ENCODE measurements at regions not wholly inside any gene's neighbourhood (a gene's known extent, or its start where the extent isn't known, plus 50 kb on each side); places are given as distances from the start of the nearest gene placed in this dataset.
"Not testable (repeated sequence)": the region's sequence is repeated elsewhere in the genome, so short reads cannot be mapped to it uniquely, and the experiment has no call there.

DNA sequence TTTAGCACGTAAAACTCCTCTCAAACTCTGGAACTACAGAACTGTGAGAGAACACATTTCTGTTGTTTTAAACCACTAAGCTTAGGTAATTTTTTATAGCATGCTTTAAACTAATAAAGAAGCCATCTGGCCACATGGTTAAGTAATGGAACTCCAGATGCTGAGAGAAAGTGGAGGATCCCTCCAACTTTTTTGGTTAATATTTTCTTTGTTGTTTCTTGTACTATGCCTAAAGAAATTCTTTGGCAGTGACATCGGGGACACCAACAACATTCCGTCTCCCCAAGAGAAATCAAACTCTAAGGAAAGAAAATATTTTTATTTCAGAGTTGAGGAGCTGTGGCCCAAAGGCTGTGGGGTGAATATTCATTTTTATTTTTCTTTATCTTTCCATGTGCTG lies 734.8 kb upstream of the CDH9 start:
- no peak overlapping the region for H2AFZ ChIP-seq (ENCODE audit: low read length)
- no peaks in the 10 kb centered on the region for H3K4me1 ChIP-seq (ENCODE audit: control insufficient read depth, extremely low read depth, insufficient read depth, low read length)
- H3K4me3 ChIP-seq (replicated peaks in 1 of 4; ENCODE audit: control extremely low read depth in 1 of 4, insufficient read depth in 1 of 4, low read depth in 3 of 4, low read length in 4 of 4), result no peak overlapping the region
- no peak for DNase-seq (ENCODE audit: low read depth in 2 of 2)
- no peaks in the 10 kb centered on the region for H3K79me2 ChIP-seq (ENCODE audit: control insufficient read depth, insufficient read depth, low read length)
- H3K9ac ChIP-seq (ENCODE audit: insufficient read depth, low read length), result no peak overlapping the region
- H3K4me2 ChIP-seq (ENCODE audit: extremely low read depth, insufficient read depth, low read length), result no peak overlapping the region
- no peaks in the 10 kb centered on the region for H3K36me3 ChIP-seq (ENCODE audit: control insufficient read depth, insufficient read depth, low read length)
- TF ChIP-seq EZH2 (IDR thresholded peaks at IDR 0.05; ENCODE audit: low read length, missing control alignments) (no peak), CTCF (conservative IDR thresholded peaks at IDR 0.05 in 1 of 2, IDR thresholded peaks at IDR 0.05 in 1 of 2; ENCODE audit: low read depth in 1 of 2, low read length in 2 of 2) (no peak)
- H4K20me1 ChIP-seq (ENCODE audit: control insufficient read depth, extremely low read depth, insufficient read depth, low read length), result no peaks in the 10 kb centered on the region
- H3K27ac ChIP-seq (ENCODE audit: insufficient read depth, low read length), result no peak overlapping the region
- no peaks in the 10 kb centered on the region for H3K27me3 ChIP-seq (ENCODE audit: control insufficient read depth, insufficient read depth, low read length)
- no peaks in the 10 kb centered on the region for H3K9me3 ChIP-seq (ENCODE audit: control insufficient read depth, insufficient read depth, low read depth, low read length)

- Histone ChIP-seq H2AFZ (ENCODE audit: low read length) (no peak overlapping the region), H3K27ac (ENCODE audit: insufficient read depth, low read length) (no peak overlapping the region), H3K4me3 (replicated peaks in 1 of 4; ENCODE audit: control extremely low read depth in 1 of 4, insufficient read depth in 1 of 4, low read depth in 3 of 4, low read length in 4 of 4) (no peak overlapping the region), H3K27me3 (ENCODE audit: control insufficient read depth, insufficient read depth, low read length) (no peaks in the 10 kb centered on the region), H3K9me3 (ENCODE audit: control insufficient read depth, insufficient read depth, low read depth, low read length) (no peaks in the 10 kb centered on the region), H3K36me3 (ENCODE audit: control insufficient read depth, insufficient read depth, low read length) (no peaks in the 10 kb centered on the region), H4K20me1 (ENCODE audit: control insufficient read depth, extremely low read depth, insufficient read depth, low read length) (no peaks in the 10 kb centered on the region), H3K9ac (ENCODE audit: insufficient read depth, low read length) (no peak overlapping the region), H3K79me2 (ENCODE audit: control insufficient read depth, insufficient read depth, low read length) (no peaks in the 10 kb centered on the region), H3K4me2 (ENCODE audit: extremely low read depth, insufficient read depth, low read length) (no peak overlapping the region), H3K4me1 (ENCODE audit: control insufficient read depth, extremely low read depth, insufficient read depth, low read length) (no peaks in the 10 kb centered on the region)
- no peak for TF ChIP-seq EZH2 (IDR thresholded peaks at IDR 0.05; ENCODE audit: low read length, missing control alignments)
- no peak for TF ChIP-seq CTCF (conservative IDR thresholded peaks at IDR 0.05 in 1 of 2, IDR thresholded peaks at IDR 0.05 in 1 of 2; ENCODE audit: low read depth in 1 of 2, low read length in 2 of 2)
- no peak for DNase-seq (ENCODE audit: low read depth in 2 of 2)
Observed at GRCh38 chr5:27769748-27770402, 731.5 kb upstream of the CDH9 start.

DNA sequence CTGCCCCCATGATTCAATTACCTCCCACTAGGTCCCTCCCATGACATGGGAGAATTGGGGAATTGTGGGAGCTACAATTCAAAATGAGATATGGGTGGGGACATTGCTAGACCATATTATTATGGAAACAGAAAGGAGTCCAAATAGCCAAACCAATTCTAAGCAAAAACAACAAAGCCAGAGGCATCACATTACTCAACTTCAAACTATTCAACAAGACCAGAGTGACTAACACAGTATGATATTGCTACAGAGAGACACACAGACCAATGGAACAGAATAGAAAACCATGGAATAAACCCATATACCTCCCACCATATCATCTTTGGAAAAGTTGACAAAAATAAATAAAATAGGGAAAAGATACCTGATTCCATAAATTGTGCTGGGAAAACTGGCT lies 710.5 kb upstream of the CDH9 start:
- Histone ChIP-seq H3K4me1 (ENCODE audit: control insufficient read depth, extremely low read depth, insufficient read depth, low read length) (no peaks in the 10 kb centered on the region), H4K20me1 (ENCODE audit: control insufficient read depth, extremely low read depth, insufficient read depth, low read length) (no peaks in the 10 kb centered on the region), H3K27ac (ENCODE audit: insufficient read depth, low read length) (no peak overlapping the region), H3K27me3 (ENCODE audit: control insufficient read depth, insufficient read depth, low read length) (no peaks in the 10 kb centered on the region), H3K36me3 (ENCODE audit: control insufficient read depth, insufficient read depth, low read length) (no peaks in the 10 kb centered on the region), H2AFZ (ENCODE audit: low read length) (no peak overlapping the region), H3K9ac (ENCODE audit: insufficient read depth, low read length) (no peak overlapping the region), H3K4me2 (ENCODE audit: extremely low read depth, insufficient read depth, low read length) (no peak overlapping the region), H3K79me2 (ENCODE audit: control insufficient read depth, insufficient read depth, low read length) (no peaks in the 10 kb centered on the region), H3K9me3 (ENCODE audit: control insufficient read depth, insufficient read depth, low read depth, low read length) (no peaks in the 10 kb centered on the region), H3K4me3 (replicated peaks in 1 of 4; ENCODE audit: control extremely low read depth in 1 of 4, insufficient read depth in 1 of 4, low read depth in 3 of 4, low read length in 4 of 4) (no peak overlapping the region)
- no peak for TF ChIP-seq EZH2 (IDR thresholded peaks at IDR 0.05; ENCODE audit: low read length, missing control alignments)
- no peak for TF ChIP-seq CTCF (conservative IDR thresholded peaks at IDR 0.05 in 1 of 2, IDR thresholded peaks at IDR 0.05 in 1 of 2; ENCODE audit: low read depth in 1 of 2, low read length in 2 of 2)
- peak in 1 of 2 donors; percentile 3 for DNase-seq (ENCODE audit: low read depth in 2 of 2)

- H3K9me3 ChIP-seq (ENCODE audit: control insufficient read depth, insufficient read depth, low read depth, low read length); H4K20me1 ChIP-seq (ENCODE audit: control insufficient read depth, extremely low read depth, insufficient read depth, low read length); H3K9ac ChIP-seq (ENCODE audit: insufficient read depth, low read length); H3K27ac ChIP-seq (ENCODE audit: insufficient read depth, low read length); H3K4me3 ChIP-seq (replicated peaks in 1 of 4; ENCODE audit: control extremely low read depth in 1 of 4, insufficient read depth in 1 of 4, low read depth in 3 of 4, low read length in 4 of 4); H3K36me3 ChIP-seq (ENCODE audit: control insufficient read depth, insufficient read depth, low read length); H3K27me3 ChIP-seq (ENCODE audit: control insufficient read depth, insufficient read depth, low read length); H3K79me2 ChIP-seq (ENCODE audit: control insufficient read depth, insufficient read depth, low read length); H3K4me1 ChIP-seq (ENCODE audit: control insufficient read depth, extremely low read depth, insufficient read depth, low read length); H3K4me2 ChIP-seq (ENCODE audit: extremely low read depth, insufficient read depth, low read length); DNase-seq (ENCODE audit: low read depth in 2 of 2); H2AFZ ChIP-seq (ENCODE audit: low read length): not testable (repeated sequence)
Observed at GRCh38 chr5:27743383-27743979, 705.1 kb upstream of the CDH9 start.

Measured in fibroblast of lung (primary cell).